Pancreas (tissue), 10 donors: ENCODE measurements at regions not wholly inside any gene's neighbourhood (a gene's known extent, or its start where the extent isn't known, plus 50 kb on each side); places are given as distances from the start of the nearest gene placed in this dataset.
"Not testable (repeated sequence)": the region's sequence is repeated elsewhere in the genome, so short reads cannot be mapped to it uniquely, and the experiment has no call there.

Experiments used
- ATAC-seq, 4 donors: fragments of 200-7000 bp; cut with Tn5 transposase; one replicate each; pipeline versions ENCODE4 v1.8.0 to v1.9.1; 2020; ENCODE audit warnings: mild to moderate bottlenecking in 4 of 4, moderate library complexity in 4 of 4
- DNase-seq, 6 donors: peaks; one replicate each; pipeline ENCODE4 v3.0.0-alpha.2; 2020
- FAIRE-seq: peaks from 2 replicates; lab custom pipeline; 2012; peaks lifted over from hg19 to GRCh38; lab: Jason Lieb, UNC
- H3K27ac ChIP-seq, 4 donors: fragments of 200-600 bp; sonication (generic); 1 replicate in 3 of 4; 2 replicates in 1 of 4; pipeline versions ENCODE4 v1.5.0 to v1.8.0; 2020
- H3K27me3 ChIP-seq, 4 donors: fragments of 200-600 bp; one replicate each; pipeline ENCODE4 v1.8.0; 2021
- H3K36me3 ChIP-seq, 3 donors: fragments of 200-600 bp; sonication (generic) in 1 of 3; one replicate each; pipeline versions ENCODE4 v1.5.0 to v1.8.0; 2020 to 2021
- H3K4me1 ChIP-seq, 3 donors: fragments of 200-600 bp; one replicate each; pipeline ENCODE4 v1.8.0; 2021
- H3K4me3 ChIP-seq, 4 donors: fragments of 200-600 bp; sonication (generic) in 2 of 4; one replicate each; pipeline versions ENCODE4 v1.5.0 to v1.8.0; 2020 to 2021
- H3K9me3 ChIP-seq, 4 donors: fragments of 200-600 bp; one replicate each; pipeline ENCODE4 v1.8.0; 2021
- CTCF ChIP-seq, 4 donors: fragments of 200-600 bp; sonication (generic) in 3 of 4; IDR thresholded peaks; one replicate each; pipeline versions ENCODE4 v1.5.0 to v1.8.0; 2021; ENCODE audit warnings: antibody characterized with exemption in 4 of 4
- WGBS, 2 donors: extraction: QIAGEN DNeasy Blood & Tissue Kit; methylation state at CpG; one replicate each; pipeline ENCODE4 v1.1.7; 2013; 5-methylcytosine and 5-hydroxymethylcytosine counted together
- intact Hi-C, 3 donors: fragments of 100-400 bp; cut with DNase I; formaldehyde crosslinking; loops; one replicate each; pipeline versions ENCODE4 v1.11.1 to v1.14.2; 2022
- donor health status: healthy with polysubstance abuse.
- donor health status: DM: no; HTN: no; CAD: no; lungs with moderate emphysema.
- donor health status: DM: no; HTN: no; CAD: no.
- donor health status: control.
- donor health status: control.
- donor health status: Bipolar disorder and iron deficiency.
- donor health status: DM: yes; HTN: yes; CAD: no.
- donor health status: DM: no; HTN: no; CAD: no.
- donor health status: DM: no; HTN: no; CAD: no.
- donor health status: DM: yes; HTN: yes; CAD: no.

DNA sequence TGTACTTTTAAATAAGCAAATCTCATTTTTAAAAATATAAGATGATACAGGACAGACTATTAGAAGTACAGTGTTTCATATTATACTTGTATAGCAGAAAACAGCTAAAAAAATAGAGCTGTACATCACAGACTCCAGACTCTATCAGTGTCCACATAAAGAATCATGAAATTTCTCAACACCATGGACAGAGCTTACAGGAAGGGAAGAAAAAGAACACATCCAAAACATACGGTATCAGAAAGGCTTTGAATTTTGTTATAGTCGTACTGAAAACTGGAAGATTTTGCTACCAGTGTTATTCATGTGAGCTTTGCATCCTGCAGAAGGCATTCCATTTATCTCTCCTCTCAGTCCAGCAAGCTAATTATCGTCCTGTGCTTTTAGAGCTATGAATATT is 183.2 kb upstream of the PTPRZ1 start:
- intact Hi-C loops: no loop called here
- Histone ChIP-seq H3K36me3 (no peaks in the 10 kb centered on the region), H3K27ac (no peak overlapping the region), H3K9me3 (no peaks in the 10 kb centered on the region), H3K4me1 (no peaks in the 10 kb centered on the region), H3K4me3 (no peak overlapping the region), H3K27me3 (no peaks in the 10 kb centered on the region)
- ATAC-seq (no peak), FAIRE-seq (no peak), DNase-seq (no peak)
- WGBS, 2 donors: 76 to 82% methylated on average over 3 of the region's 3 CpGs
- no peak for TF ChIP-seq CTCF (IDR thresholded peaks at IDR 0.05)

DNA sequence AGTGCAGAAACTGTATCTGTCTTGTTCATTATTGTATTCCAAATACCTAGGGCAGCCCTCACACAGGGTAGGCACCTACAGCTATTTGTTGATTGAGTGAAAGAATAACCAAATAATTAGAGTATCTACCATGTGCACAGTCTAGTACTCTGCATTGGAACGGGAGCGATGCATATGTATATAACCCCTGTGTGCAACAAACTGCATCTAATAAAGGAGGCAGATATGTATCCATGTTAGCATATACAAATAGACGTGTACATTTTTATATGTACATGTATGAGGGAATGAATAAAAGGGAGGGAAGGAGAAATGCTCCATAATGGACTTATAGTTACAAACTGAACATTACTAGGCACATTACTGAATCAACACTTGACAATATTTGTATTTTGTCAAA is 191.3 kb upstream of the PTPRZ1 start:
- ATAC-seq: no peak
- DNase-seq: no peak
- no peak overlapping the region for H3K4me3 ChIP-seq
- no peaks in the 10 kb centered on the region for H3K9me3 ChIP-seq
- H3K36me3 ChIP-seq: no peaks in the 10 kb centered on the region
- H3K4me1 ChIP-seq: no peaks in the 10 kb centered on the region
- FAIRE-seq: no peak
- H3K27me3 ChIP-seq: no peaks in the 10 kb centered on the region
- no peak for TF ChIP-seq CTCF (IDR thresholded peaks at IDR 0.05)
- intact Hi-C loops: no loop called here
- WGBS, 2 donors: 83 to 91% methylated on average over 3 of the region's 3 CpGs
- no peak overlapping the region for H3K27ac ChIP-seq

DNA sequence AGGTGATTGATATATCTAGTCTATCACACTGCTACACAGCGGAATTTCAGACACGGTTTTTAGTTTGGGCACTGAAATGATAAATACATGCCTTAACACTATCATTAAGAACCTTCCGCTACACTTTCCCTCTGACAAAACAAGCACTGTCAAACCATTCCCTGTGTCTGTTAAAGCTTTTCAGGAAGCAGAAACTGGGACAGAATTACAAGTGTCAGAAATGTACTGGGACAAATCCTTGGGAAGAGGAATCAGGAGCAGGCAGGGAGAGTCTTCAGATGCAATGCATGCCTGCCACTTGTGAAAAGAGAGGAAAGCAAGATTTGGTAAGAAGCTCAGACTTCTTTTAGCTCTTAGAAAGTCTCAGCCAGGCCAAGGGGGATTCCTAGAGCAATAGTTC is 196.8 kb upstream of the PTPRZ1 start:
- Histone ChIP-seq H3K27me3 (no peaks in the 10 kb centered on the region), H3K9me3 (no peaks in the 10 kb centered on the region), H3K27ac (no peak overlapping the region), H3K4me1 (no peaks in the 10 kb centered on the region), H3K4me3 (no peak overlapping the region), H3K36me3 (no peaks in the 10 kb centered on the region)
- 62 to 73% methylated on average over 3 of the region's 3 CpGs for WGBS, 2 donors
- FAIRE-seq (no peak), ATAC-seq (no peak), DNase-seq (no peak)
- intact Hi-C loops: no loop called here
- no peak for TF ChIP-seq CTCF (IDR thresholded peaks at IDR 0.05)

GRCh38 chr7:121674455-121674854 is 198.5 kb upstream of the PTPRZ1 start:
- intact Hi-C loops, FAIRE-seq: not testable (repeated sequence)

GRCh38 chr7:121669144-121669543 is 203.8 kb upstream of the PTPRZ1 start:
- H3K9me3 ChIP-seq: no peaks in the 10 kb centered on the region

More at GRCh38 chr7:121674455-121674854, 198.5 kb upstream of the PTPRZ1 start:
- 73 to 78% methylated on average over 2 of the region's 2 CpGs for WGBS, 2 donors
- not testable (repeated sequence) for H3K27me3 ChIP-seq, H3K4me1 ChIP-seq, H3K9me3 ChIP-seq, H3K27ac ChIP-seq, H3K36me3 ChIP-seq, DNase-seq, H3K4me3 ChIP-seq, ATAC-seq

More at GRCh38 chr7:121669144-121669543, 203.8 kb upstream of the PTPRZ1 start:
- Histone ChIP-seq H3K27ac (no peak overlapping the region), H3K36me3 (no peaks in the 10 kb centered on the region), H3K27me3 (no peaks in the 10 kb centered on the region), H3K4me1 (no peaks in the 10 kb centered on the region), H3K4me3 (no peak overlapping the region)
- no peak for FAIRE-seq
- DNase-seq: no peak
- intact Hi-C loops: no loop called here
- no peak for TF ChIP-seq CTCF (IDR thresholded peaks at IDR 0.05)
- ATAC-seq: no peak
